ENCODE measurements at regions not wholly inside any gene's neighbourhood (a gene's known extent, or its start where the extent isn't known, plus 50 kb on each side); places are given as distances from the start of the nearest gene placed in this dataset.

GRCh38 chr2:7607441-7608173 lies 690.4 kb downstream of the RNF144A start:
- H3K36me3 ChIP-seq (ENCODE audit: control insufficient read depth in 2 of 2, insufficient read depth in 2 of 2, low read length in 1 of 2), result no peaks in the 10 kb centered on the region
- H3K4me3 ChIP-seq (ENCODE audit: low read length in 2 of 2), result no peak overlapping the region
- DNase-seq (ENCODE audit: low read depth in 6 of 9, low spot score in 9 of 9), result no peak
- no peak overlapping the region for H3K27ac ChIP-seq (ENCODE audit: low read depth in 1 of 2, low read length in 1 of 2)
- H3K27me3 ChIP-seq (ENCODE audit: control insufficient read depth in 2 of 2, insufficient read depth in 1 of 2, low read length in 1 of 2), result no peaks in the 10 kb centered on the region
- no peaks in the 10 kb centered on the region for H3K4me1 ChIP-seq (ENCODE audit: control insufficient read depth in 2 of 2, insufficient read depth in 2 of 2, low read length in 2 of 2)
- H3K9me3 ChIP-seq (ENCODE audit: control insufficient read depth in 2 of 2, insufficient read depth in 1 of 2, low read length in 1 of 2), result no peaks in the 10 kb centered on the region
- 90% methylated on average over 8 of the region's 8 CpGs for WGBS

- Histone ChIP-seq H3K9me3 (ENCODE audit: control insufficient read depth in 2 of 2, insufficient read depth in 1 of 2, low read length in 1 of 2) (no peaks in the 10 kb centered on the region), H3K27ac (ENCODE audit: low read depth in 1 of 2, low read length in 1 of 2) (no peak overlapping the region), H3K4me3 (ENCODE audit: low read length in 2 of 2) (no peak overlapping the region), H3K4me1 (ENCODE audit: control insufficient read depth in 2 of 2, insufficient read depth in 2 of 2, low read length in 2 of 2) (no peaks in the 10 kb centered on the region), H3K36me3 (ENCODE audit: control insufficient read depth in 2 of 2, insufficient read depth in 2 of 2, low read length in 1 of 2) (no peaks in the 10 kb centered on the region), H3K27me3 (ENCODE audit: control insufficient read depth in 2 of 2, insufficient read depth in 1 of 2, low read length in 1 of 2) (no peaks in the 10 kb centered on the region)
- 92% methylated on average over 7 of the region's 7 CpGs for WGBS
- DNase-seq (ENCODE audit: low read depth in 6 of 9, low spot score in 9 of 9), result no peak
These were observed 692.3 kb downstream of the RNF144A start for GRCh38 chr2:7609556-7609955.

GRCh38 chr2:7609974-7610373 lies 692.8 kb downstream of the RNF144A start:
- no peak overlapping the region for H3K27ac ChIP-seq (ENCODE audit: low read depth in 1 of 2, low read length in 1 of 2)
- no peaks in the 10 kb centered on the region for H3K4me1 ChIP-seq (ENCODE audit: control insufficient read depth in 2 of 2, insufficient read depth in 2 of 2, low read length in 2 of 2)
- H3K9me3 ChIP-seq (ENCODE audit: control insufficient read depth in 2 of 2, insufficient read depth in 1 of 2, low read length in 1 of 2), result no peaks in the 10 kb centered on the region
- no peak for DNase-seq (ENCODE audit: low read depth in 6 of 9, low spot score in 9 of 9)
- no peak overlapping the region for H3K4me3 ChIP-seq (ENCODE audit: low read length in 2 of 2)
- no peaks in the 10 kb centered on the region for H3K36me3 ChIP-seq (ENCODE audit: control insufficient read depth in 2 of 2, insufficient read depth in 2 of 2, low read length in 1 of 2)
- 95% methylated on average over 8 of the region's 8 CpGs for WGBS
- no peaks in the 10 kb centered on the region for H3K27me3 ChIP-seq (ENCODE audit: control insufficient read depth in 2 of 2, insufficient read depth in 1 of 2, low read length in 1 of 2)

- 45% methylated on average over 4 of the region's 4 CpGs for WGBS
These were observed 694.5 kb downstream of the RNF144A start for GRCh38 chr2:7611750-7612149.

GRCh38 chr2:7612969-7613368 lies 695.8 kb downstream of the RNF144A start:
- H3K36me3 ChIP-seq (ENCODE audit: control insufficient read depth in 2 of 2, insufficient read depth in 2 of 2, low read length in 1 of 2), result no peaks in the 10 kb centered on the region
- no peaks in the 10 kb centered on the region for H3K27me3 ChIP-seq (ENCODE audit: control insufficient read depth in 2 of 2, insufficient read depth in 1 of 2, low read length in 1 of 2)
- no peaks in the 10 kb centered on the region for H3K4me1 ChIP-seq (ENCODE audit: control insufficient read depth in 2 of 2, insufficient read depth in 2 of 2, low read length in 2 of 2)
- H3K4me3 ChIP-seq (ENCODE audit: low read length in 2 of 2), result no peak overlapping the region
- no peak for DNase-seq (ENCODE audit: low read depth in 6 of 9, low spot score in 9 of 9)
- no peaks in the 10 kb centered on the region for H3K9me3 ChIP-seq (ENCODE audit: control insufficient read depth in 2 of 2, insufficient read depth in 1 of 2, low read length in 1 of 2)
- 65% methylated on average over 3 of the region's 3 CpGs for WGBS
- H3K27ac ChIP-seq (ENCODE audit: low read depth in 1 of 2, low read length in 1 of 2), result no peak overlapping the region

More at GRCh38 chr2:7611750-7612149, 694.5 kb downstream of the RNF144A start:
- no peaks in the 10 kb centered on the region for H3K27me3 ChIP-seq (ENCODE audit: control insufficient read depth in 2 of 2, insufficient read depth in 1 of 2, low read length in 1 of 2)
- H3K27ac ChIP-seq (ENCODE audit: low read depth in 1 of 2, low read length in 1 of 2), result no peak overlapping the region
- H3K4me1 ChIP-seq (ENCODE audit: control insufficient read depth in 2 of 2, insufficient read depth in 2 of 2, low read length in 2 of 2), result no peaks in the 10 kb centered on the region
- no peak overlapping the region for H3K4me3 ChIP-seq (ENCODE audit: low read length in 2 of 2)
- H3K36me3 ChIP-seq (ENCODE audit: control insufficient read depth in 2 of 2, insufficient read depth in 2 of 2, low read length in 1 of 2), result no peaks in the 10 kb centered on the region
- H3K9me3 ChIP-seq (ENCODE audit: control insufficient read depth in 2 of 2, insufficient read depth in 1 of 2, low read length in 1 of 2), result no peaks in the 10 kb centered on the region
- no peak for DNase-seq (ENCODE audit: low read depth in 6 of 9, low spot score in 9 of 9)

GRCh38 chr2:7613831-7614230 lies 696.6 kb downstream of the RNF144A start:
- no peaks in the 10 kb centered on the region for H3K27me3 ChIP-seq (ENCODE audit: control insufficient read depth in 2 of 2, insufficient read depth in 1 of 2, low read length in 1 of 2)
- H3K9me3 ChIP-seq (ENCODE audit: control insufficient read depth in 2 of 2, insufficient read depth in 1 of 2, low read length in 1 of 2), result no peaks in the 10 kb centered on the region
- 95% methylated on average over 6 of the region's 6 CpGs for WGBS
- DNase-seq (ENCODE audit: low read depth in 6 of 9, low spot score in 9 of 9), result no peak
- no peak overlapping the region for H3K4me3 ChIP-seq (ENCODE audit: low read length in 2 of 2)
- no peaks in the 10 kb centered on the region for H3K36me3 ChIP-seq (ENCODE audit: control insufficient read depth in 2 of 2, insufficient read depth in 2 of 2, low read length in 1 of 2)
- H3K27ac ChIP-seq (ENCODE audit: low read depth in 1 of 2, low read length in 1 of 2), result no peak overlapping the region
- H3K4me1 ChIP-seq (ENCODE audit: control insufficient read depth in 2 of 2, insufficient read depth in 2 of 2, low read length in 2 of 2), result no peaks in the 10 kb centered on the region

- no peaks in the 10 kb centered on the region for H3K9me3 ChIP-seq (ENCODE audit: control insufficient read depth in 2 of 2, insufficient read depth in 1 of 2, low read length in 1 of 2)
- WGBS, result 94% methylated on average over 3 of the region's 3 CpGs
- H3K36me3 ChIP-seq (ENCODE audit: control insufficient read depth in 2 of 2, insufficient read depth in 2 of 2, low read length in 1 of 2), result no peaks in the 10 kb centered on the region
- H3K4me3 ChIP-seq (ENCODE audit: low read length in 2 of 2), result no peak overlapping the region
- no peaks in the 10 kb centered on the region for H3K27me3 ChIP-seq (ENCODE audit: control insufficient read depth in 2 of 2, insufficient read depth in 1 of 2, low read length in 1 of 2)
- no peak overlapping the region for H3K27ac ChIP-seq (ENCODE audit: low read depth in 1 of 2, low read length in 1 of 2)
- no peaks in the 10 kb centered on the region for H3K4me1 ChIP-seq (ENCODE audit: control insufficient read depth in 2 of 2, insufficient read depth in 2 of 2, low read length in 2 of 2)
- DNase-seq (ENCODE audit: low read depth in 6 of 9, low spot score in 9 of 9), result no peak
These were observed 700.8 kb downstream of the RNF144A start for GRCh38 chr2:7618031-7618430.

- WGBS, result 89% methylated on average over 8 of the region's 8 CpGs
- H3K4me1 ChIP-seq (ENCODE audit: control insufficient read depth in 2 of 2, insufficient read depth in 2 of 2, low read length in 2 of 2), result no peaks in the 10 kb centered on the region
- no peaks in the 10 kb centered on the region for H3K36me3 ChIP-seq (ENCODE audit: control insufficient read depth in 2 of 2, insufficient read depth in 2 of 2, low read length in 1 of 2)
- H3K27ac ChIP-seq (ENCODE audit: low read depth in 1 of 2, low read length in 1 of 2), result no peak overlapping the region
- no peaks in the 10 kb centered on the region for H3K27me3 ChIP-seq (ENCODE audit: control insufficient read depth in 2 of 2, insufficient read depth in 1 of 2, low read length in 1 of 2)
- DNase-seq (ENCODE audit: low read depth in 6 of 9, low spot score in 9 of 9), result no peak
- H3K4me3 ChIP-seq (ENCODE audit: low read length in 2 of 2), result no peak overlapping the region
- H3K9me3 ChIP-seq (ENCODE audit: control insufficient read depth in 2 of 2, insufficient read depth in 1 of 2, low read length in 1 of 2), result no peaks in the 10 kb centered on the region
These were observed 702.2 kb downstream of the RNF144A start for GRCh38 chr2:7619203-7619970.

GRCh38 chr2:7620255-7620654 lies 703.0 kb downstream of the RNF144A start:
- Histone ChIP-seq H3K4me1 (ENCODE audit: control insufficient read depth in 2 of 2, insufficient read depth in 2 of 2, low read length in 2 of 2) (no peaks in the 10 kb centered on the region), H3K36me3 (ENCODE audit: control insufficient read depth in 2 of 2, insufficient read depth in 2 of 2, low read length in 1 of 2) (no peaks in the 10 kb centered on the region), H3K27ac (ENCODE audit: low read depth in 1 of 2, low read length in 1 of 2) (no peak overlapping the region), H3K9me3 (ENCODE audit: control insufficient read depth in 2 of 2, insufficient read depth in 1 of 2, low read length in 1 of 2) (no peaks in the 10 kb centered on the region), H3K27me3 (ENCODE audit: control insufficient read depth in 2 of 2, insufficient read depth in 1 of 2, low read length in 1 of 2) (no peaks in the 10 kb centered on the region), H3K4me3 (ENCODE audit: low read length in 2 of 2) (no peak overlapping the region)
- 95% methylated on average over 1 of the region's 1 CpG for WGBS
- DNase-seq (ENCODE audit: low read depth in 6 of 9, low spot score in 9 of 9), result no peak
